DOHH2 (cell line): ENCODE measurements at regions not wholly inside any gene's neighbourhood (a gene's known extent, or its start where the extent isn't known, plus 50 kb on each side); places are given as distances from the start of the nearest gene placed in this dataset.

ENCODE experiments used
- EZH2phosphoT487 ChIP-seq: fragments of 200-600 bp; sonication (generic); IDR thresholded peaks from 2 replicates; pipeline ENCODE4 v1.6.1; 2017; ENCODE audit warnings: borderline replicate concordance, mild to moderate bottlenecking, antibody characterized with exemption, low read length, moderate library complexity, mixed read lengths
- TF ChIP-seq, protein P1 (sequence below): fragments of 200-600 bp; sonication (generic); IDR thresholded peaks from one replicate; pipeline ENCODE4 v1.5.1; 2014; ENCODE audit warnings: antibody characterized with exemption, mild to moderate bottlenecking, low read depth, low read length; ENCODE audit not compliant: poor library complexity, severe bottlenecking

DNA sequence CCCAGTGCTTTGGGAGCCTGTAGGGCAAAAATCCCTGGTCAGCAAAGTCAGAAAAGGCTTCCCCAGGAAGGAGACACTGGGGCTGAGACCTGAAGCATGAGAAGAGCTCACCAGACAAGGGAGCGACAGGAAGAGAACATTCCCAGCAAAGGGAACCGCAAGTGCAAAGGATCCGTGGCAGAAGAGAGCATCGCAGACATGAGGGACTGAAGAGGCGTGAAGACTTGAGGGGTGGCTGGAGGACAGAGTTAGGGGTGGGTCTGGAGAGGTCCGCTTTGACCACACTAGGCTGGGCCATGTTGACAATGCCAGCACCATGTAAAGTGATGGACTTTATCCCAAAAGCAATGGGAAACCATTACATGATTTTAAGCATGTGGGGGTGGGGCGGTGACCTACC lies 128.1 kb upstream of the IRX3 start:
- TF ChIP-seq, protein P1, sequence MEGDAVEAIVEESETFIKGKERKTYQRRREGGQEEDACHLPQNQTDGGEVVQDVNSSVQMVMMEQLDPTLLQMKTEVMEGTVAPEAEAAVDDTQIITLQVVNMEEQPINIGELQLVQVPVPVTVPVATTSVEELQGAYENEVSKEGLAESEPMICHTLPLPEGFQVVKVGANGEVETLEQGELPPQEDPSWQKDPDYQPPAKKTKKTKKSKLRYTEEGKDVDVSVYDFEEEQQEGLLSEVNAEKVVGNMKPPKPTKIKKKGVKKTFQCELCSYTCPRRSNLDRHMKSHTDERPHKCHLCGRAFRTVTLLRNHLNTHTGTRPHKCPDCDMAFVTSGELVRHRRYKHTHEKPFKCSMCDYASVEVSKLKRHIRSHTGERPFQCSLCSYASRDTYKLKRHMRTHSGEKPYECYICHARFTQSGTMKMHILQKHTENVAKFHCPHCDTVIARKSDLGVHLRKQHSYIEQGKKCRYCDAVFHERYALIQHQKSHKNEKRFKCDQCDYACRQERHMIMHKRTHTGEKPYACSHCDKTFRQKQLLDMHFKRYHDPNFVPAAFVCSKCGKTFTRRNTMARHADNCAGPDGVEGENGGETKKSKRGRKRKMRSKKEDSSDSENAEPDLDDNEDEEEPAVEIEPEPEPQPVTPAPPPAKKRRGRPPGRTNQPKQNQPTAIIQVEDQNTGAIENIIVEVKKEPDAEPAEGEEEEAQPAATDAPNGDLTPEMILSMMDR = no peak
- TF ChIP-seq EZH2phosphoT487 = no peak
